ENCODE measurements at regions not wholly inside any gene's neighbourhood (a gene's known extent, or its start where the extent isn't known, plus 50 kb on each side); places are given as distances from the start of the nearest gene placed in this dataset.
"Not testable (repeated sequence)": the region's sequence is repeated elsewhere in the genome, so short reads cannot be mapped to it uniquely, and the experiment has no call there.

- ATAC-seq, result no peak
Measured at GRCh38 chr1:38169121-38169520, 122.5 kb upstream of the POU3F1 start.

GRCh38 chr1:38168365-38168764 is 121.8 kb upstream of the POU3F1 start:
- no peak for ATAC-seq

GRCh38 chr1:38166461-38166860 is 119.9 kb upstream of the POU3F1 start:
- no peak for ATAC-seq

- ATAC-seq, result no peak
Measured at GRCh38 chr1:38153778-38154470, 107.3 kb upstream of the POU3F1 start.

GRCh38 chr1:38153066-38153777 is 106.6 kb upstream of the POU3F1 start:
- ATAC-seq, result peak; percentile 82

GRCh38 chr1:38152351-38153065 is 105.9 kb upstream of the POU3F1 start:
- ATAC-seq, result peak; percentile 67

GRCh38 chr1:38151399-38151798 is 104.8 kb upstream of the POU3F1 start:
- no peak for ATAC-seq

GRCh38 chr1:38146079-38146478 is 99.5 kb upstream of the POU3F1 start:
- ATAC-seq, result not testable (repeated sequence)

- no peak for ATAC-seq
Measured at GRCh38 chr1:38142606-38143005, 96.0 kb upstream of the POU3F1 start.

GRCh38 chr1:38141483-38141882 is 94.9 kb upstream of the POU3F1 start:
- no peak for ATAC-seq

- ATAC-seq, result no peak
Measured at GRCh38 chr1:38139738-38140487, 93.3 kb upstream of the POU3F1 start.

- ATAC-seq, result peak; percentile 90
Measured at GRCh38 chr1:38138498-38139233, 92.1 kb upstream of the POU3F1 start.

- no peak for ATAC-seq
Measured at GRCh38 chr1:38137164-38137563, 90.6 kb upstream of the POU3F1 start.

GRCh38 chr1:38135625-38136414 is 89.2 kb upstream of the POU3F1 start:
- ATAC-seq, result no peak

- no peak for ATAC-seq
Measured at GRCh38 chr1:38134294-38134755, 87.7 kb upstream of the POU3F1 start.

GRCh38 chr1:38133756-38134155 is 87.2 kb upstream of the POU3F1 start:
- no peak for ATAC-seq

- no peak for ATAC-seq
Measured at GRCh38 chr1:38133304-38133703, 86.7 kb upstream of the POU3F1 start.

GRCh38 chr1:38132681-38133080 is 86.1 kb upstream of the POU3F1 start:
- ATAC-seq, result no peak

GRCh38 chr1:38131024-38131585 is 84.5 kb upstream of the POU3F1 start:
- no peak for ATAC-seq

- no peak for ATAC-seq
Measured at GRCh38 chr1:38129971-38130370, 83.4 kb upstream of the POU3F1 start.

GRCh38 chr1:38129473-38129872 is 82.9 kb upstream of the POU3F1 start:
- ATAC-seq, result no peak
